Kidney (tissue), 13 donors: ENCODE measurements at regions not wholly inside any gene's neighbourhood (a gene's known extent, or its start where the extent isn't known, plus 50 kb on each side); places are given as distances from the start of the nearest gene placed in this dataset.
"Not testable (repeated sequence)": the region's sequence is repeated elsewhere in the genome, so short reads cannot be mapped to it uniquely, and the experiment has no call there.

Source experiments
- DNase-seq, 5 donors: peaks; one replicate each; pipeline ENCODE4 v3.0.0-alpha.2; 2013 to 2020
- FAIRE-seq: peaks from 2 replicates; lab custom pipeline; 2012; peaks lifted over from hg19 to GRCh38; lab: Jason Lieb, UNC
- H3K27ac ChIP-seq, 2 donors: one replicate each; pipeline ENCODE4 v1.7.0; 2013; ENCODE audit warnings: low read depth in 2 of 2, low read length in 2 of 2, inconsistent platforms in 1 of 2
- H3K27me3 ChIP-seq: one replicate; pipeline ENCODE4 v1.7.1; 2013; ENCODE audit warnings: low read length, inconsistent platforms; ENCODE audit not compliant: control insufficient read depth, insufficient read depth
- H3K36me3 ChIP-seq, 3 donors: one replicate each; pipeline versions ENCODE4 v1.7.0 to v1.7.1; 2013; ENCODE audit warnings: low read length in 3 of 3, control low read depth in 1 of 3, inconsistent platforms in 1 of 3; ENCODE audit not compliant: insufficient read depth in 3 of 3, control insufficient read depth in 2 of 3
- H3K4me1 ChIP-seq, 3 donors: one replicate each; pipeline versions ENCODE4 v1.7.0 to v1.7.1; 2013; ENCODE audit warnings: low read length in 3 of 3, inconsistent platforms in 1 of 3, low read depth in 1 of 3; ENCODE audit not compliant: control insufficient read depth in 2 of 3, insufficient read depth in 2 of 3
- H3K4me3 ChIP-seq, 3 donors: one replicate each; pipeline versions ENCODE4 v1.7.0 to v1.8.1; 2013; ENCODE audit warnings: low read length in 3 of 3, control low read depth in 1 of 3, inconsistent platforms in 1 of 3
- H3K9ac ChIP-seq, 3 donors: one replicate each; pipeline versions ENCODE4 v1.7.0 to v1.7.1; 2013; ENCODE audit warnings: low read length in 3 of 3, control low read depth in 1 of 3, inconsistent platforms in 1 of 3
- H3K9me3 ChIP-seq, 3 donors: one replicate each; pipeline versions ENCODE4 v1.7.0 to v1.7.1; 2013; ENCODE audit warnings: low read length in 3 of 3, control low read depth in 1 of 3, inconsistent platforms in 1 of 3; ENCODE audit not compliant: control insufficient read depth in 2 of 3, insufficient read depth in 1 of 3
- CTCF ChIP-seq: IDR thresholded peaks from 3 replicates; pipeline ENCODE4 v1.5.1; 2012; ENCODE audit warnings: mild to moderate bottlenecking, moderate library complexity, borderline replicate concordance; ENCODE audit not compliant: insufficient read depth; ENCODE audit errors: extremely low read depth
- intact Hi-C: fragments of 100-400 bp; cut with DNase I; formaldehyde crosslinking; loops from one replicate; pipeline ENCODE4 v1.11.1; 2022
- donor health status: control.
- donor health status: control.
- donor health status: control.
- donor health status: control.
- donor health status: control.
- donor health status: DM: yes; HTN: yes; CAD: no.
- donor health status: Normal renal cell carcinoma (clear cell type).

GRCh38 chr2:128666596-128666995 lies 347.9 kb upstream of the HS6ST1 start:
- Histone ChIP-seq H3K4me1 (no peaks in the 10 kb centered on the region), H3K36me3 (no peaks in the 10 kb centered on the region), H3K4me3 (no peak overlapping the region), H3K27ac (no peak overlapping the region), H3K9me3 (no peaks in the 10 kb centered on the region), H3K27me3 (no peaks in the 10 kb centered on the region), H3K9ac (no peak overlapping the region)
- intact Hi-C loops = no loop called here
- DNase-seq (peak in 1 of 5 donors; percentile 5), FAIRE-seq (no peak)
- TF ChIP-seq CTCF = no peak

DNA sequence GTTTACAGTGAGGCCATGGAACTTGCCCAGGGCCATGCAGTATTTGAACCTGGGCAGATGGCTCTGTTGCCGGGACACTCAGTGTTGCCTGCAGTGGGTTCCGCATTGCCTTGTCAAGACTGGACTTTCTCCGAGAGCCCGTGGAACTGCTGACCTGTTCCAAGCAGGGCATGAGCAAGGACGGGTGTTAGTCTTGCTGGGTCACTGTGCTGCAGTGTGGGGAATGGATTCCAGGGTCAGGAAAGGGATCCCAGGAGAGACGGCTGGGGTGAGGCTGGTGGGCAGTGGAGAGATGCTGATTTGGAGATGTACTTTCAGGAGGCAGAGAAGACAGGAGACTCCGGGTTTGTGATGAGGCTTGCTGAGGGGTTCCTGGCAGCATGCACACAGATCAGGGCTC lies 348.7 kb upstream of the HS6ST1 start:
- H3K9ac ChIP-seq = no peak overlapping the region
- no peaks in the 10 kb centered on the region for H3K27me3 ChIP-seq
- FAIRE-seq (no peak), DNase-seq (peak in 1 of 5 donors; percentile 15)
- intact Hi-C loops = no loop called here
- H3K9me3 ChIP-seq = no peaks in the 10 kb centered on the region
- H3K4me1 ChIP-seq = no peaks in the 10 kb centered on the region
- no peak overlapping the region for H3K27ac ChIP-seq
- H3K4me3 ChIP-seq = no peak overlapping the region
- no peak for TF ChIP-seq CTCF
- H3K36me3 ChIP-seq = no peaks in the 10 kb centered on the region

- TF ChIP-seq CTCF = no peak
- Histone ChIP-seq H3K27ac (no peak overlapping the region), H3K4me3 (no peak overlapping the region), H3K27me3 (no peaks in the 10 kb centered on the region), H3K9ac (no peak overlapping the region), H3K4me1 (no peaks in the 10 kb centered on the region), H3K36me3 (no peaks in the 10 kb centered on the region), H3K9me3 (no peaks in the 10 kb centered on the region)
- FAIRE-seq (no peak), DNase-seq (peak in 1 of 5 donors; percentile 9)
- intact Hi-C loops = no loop called here
These were observed 350.3 kb upstream of the HS6ST1 start for GRCh38 chr2:128668946-128669345.

- no peaks in the 10 kb centered on the region for H3K36me3 ChIP-seq
- H3K4me1 ChIP-seq = no peaks in the 10 kb centered on the region
- H3K4me3 ChIP-seq = no peak overlapping the region
- H3K27me3 ChIP-seq = no peaks in the 10 kb centered on the region
- H3K9ac ChIP-seq = no peak overlapping the region
- DNase-seq = no peak
- H3K9me3 ChIP-seq = no peaks in the 10 kb centered on the region
- no peak overlapping the region for H3K27ac ChIP-seq
- intact Hi-C loops = no loop called here
- no peak for TF ChIP-seq CTCF
- FAIRE-seq = no peak
These were observed 351.4 kb upstream of the HS6ST1 start for GRCh38 chr2:128670066-128670465.

- DNase-seq = peak in 1 of 5 donors; percentile 5
- intact Hi-C loops, H3K9ac ChIP-seq, H3K36me3 ChIP-seq, H3K9me3 ChIP-seq, H3K27ac ChIP-seq, H3K27me3 ChIP-seq, H3K4me1 ChIP-seq, FAIRE-seq, H3K4me3 ChIP-seq: not testable (repeated sequence)
These were observed 353.5 kb upstream of the HS6ST1 start for GRCh38 chr2:128671981-128672757.
